ENCODE measurements at regions not wholly inside any gene's neighbourhood (a gene's known extent, or its start where the extent isn't known, plus 50 kb on each side); places are given as distances from the start of the nearest gene placed in this dataset.

GRCh38 chr18:67608615-67609273, 92.2 kb upstream of the DSEL start:
- no peak for DNase-seq (ENCODE audit: low spot score)
- no peak for FAIRE-seq

- DNase-seq (ENCODE audit: low spot score), result no peak
- no peak for FAIRE-seq
These were observed 91.7 kb upstream of the DSEL start for GRCh38 chr18:67608191-67608590.

- FAIRE-seq (peak; percentile 92), DNase-seq (ENCODE audit: low spot score) (peak; percentile 87)
These were observed 84.0 kb upstream of the DSEL start for GRCh38 chr18:67600181-67601180.

- DNase-seq (ENCODE audit: low spot score), result peak; percentile 22
- FAIRE-seq, result peak; percentile 85
These were observed 82.8 kb upstream of the DSEL start for GRCh38 chr18:67599277-67599676.

GRCh38 chr18:67597759-67598158, 81.2 kb upstream of the DSEL start:
- DNase-seq (ENCODE audit: low spot score), result no peak
- no peak for FAIRE-seq

- no peak for FAIRE-seq
- DNase-seq (ENCODE audit: low spot score), result no peak
These were observed 79.5 kb upstream of the DSEL start for GRCh38 chr18:67596003-67596402.

GRCh38 chr18:67590571-67591141, 74.1 kb upstream of the DSEL start:
- no peak for FAIRE-seq
- no peak for DNase-seq (ENCODE audit: low spot score)

GRCh38 chr18:67589325-67589724, 72.8 kb upstream of the DSEL start:
- no peak for FAIRE-seq
- no peak for DNase-seq (ENCODE audit: low spot score)

GRCh38 chr18:67586101-67586500, 69.6 kb upstream of the DSEL start:
- no peak for DNase-seq (ENCODE audit: low spot score)
- FAIRE-seq, result no peak

- FAIRE-seq (no peak), DNase-seq (ENCODE audit: low spot score) (no peak)
These were observed 67.1 kb upstream of the DSEL start for GRCh38 chr18:67583621-67584020.

- DNase-seq (ENCODE audit: low spot score) (no peak), FAIRE-seq (no peak)
These were observed 66.0 kb upstream of the DSEL start for GRCh38 chr18:67582488-67582887.

- FAIRE-seq (no peak), DNase-seq (ENCODE audit: low spot score) (no peak)
These were observed 64.7 kb upstream of the DSEL start for GRCh38 chr18:67581178-67581577.

GRCh38 chr18:67577386-67577785, 60.9 kb upstream of the DSEL start:
- FAIRE-seq (no peak), DNase-seq (ENCODE audit: low spot score) (no peak)

- DNase-seq (ENCODE audit: low spot score) (no peak), FAIRE-seq (no peak)
These were observed 58.2 kb upstream of the DSEL start for GRCh38 chr18:67574749-67575148.

- DNase-seq (ENCODE audit: low spot score) (no peak), FAIRE-seq (no peak)
These were observed 51.6 kb upstream of the DSEL start for GRCh38 chr18:67568166-67568565.

Measured in RCC 7860 (cell line).